Activated CD8-positive, alpha-beta memory T cell treated with anti-CD3 and anti-CD28 coated beads, Interleukin-2, amount 10 ng/mL, durations not matched to agents 7 days and 5 days (primary cell): ENCODE measurements at regions not wholly inside any gene's neighbourhood (a gene's known extent, or its start where the extent isn't known, plus 50 kb on each side); places are given as distances from the start of the nearest gene placed in this dataset.
"Not testable (repeated sequence)": the region's sequence is repeated elsewhere in the genome, so short reads cannot be mapped to it uniquely, and the experiment has no call there.

Experiments
- ATAC-seq: fragments of 150-1000 bp; cut with Tn5 transposase; one replicate; pipeline ENCODE4 v1.10.0; 2021; ENCODE audit warnings: moderate library complexity
- CTCF ChIA-PET: fragments of 350-600 bp; sonication (Branson Sonifier 250); formaldehyde crosslinking; loops from one replicate; lab custom pipeline; 2021; ENCODE audit warnings: antibody characterized with exemption; lab: Charles Lee
- DNase-seq: peaks from one replicate; pipeline ENCODE4 v3.0.0-alpha.2; 2020
- H3K27ac Mint-ChIP-seq: one replicate; pipeline ENCODE4 v1.8.0; 2021; ENCODE audit warnings: mild to moderate bottlenecking, mixed read lengths
- H3K27me3 Mint-ChIP-seq: one replicate; pipeline ENCODE4 v1.8.0; 2021; ENCODE audit warnings: mixed read lengths
- H3K36me3 Mint-ChIP-seq: one replicate; pipeline ENCODE4 v1.8.0; 2021; ENCODE audit warnings: mild to moderate bottlenecking, mixed read lengths
- H3K4me1 Mint-ChIP-seq: one replicate; pipeline ENCODE4 v1.8.0; 2021; ENCODE audit warnings: mixed read lengths
- H3K4me3 Mint-ChIP-seq: one replicate; pipeline ENCODE4 v1.8.0; 2021; ENCODE audit warnings: mild to moderate bottlenecking, moderate library complexity, mixed read lengths
- H3K9me3 Mint-ChIP-seq: one replicate; pipeline ENCODE4 v1.8.0; 2022; ENCODE audit warnings: low read depth, mixed read lengths

GRCh38 chrX:28408017-28408723, 179.1 kb upstream of the IL1RAPL1 start:
- Mint-ChIP-seq H3K36me3 (no peaks in the 10 kb centered on the region), H3K27ac (no peak overlapping the region), H3K9me3 (peaks cover 3% of the 10 kb centered on the region), H3K27me3 (no peaks in the 10 kb centered on the region), H3K4me1 (no peaks in the 10 kb centered on the region), H3K4me3 (no peak overlapping the region)
- CTCF ChIA-PET = no interaction called here
- ATAC-seq (no peak), DNase-seq (no peak)

DNA sequence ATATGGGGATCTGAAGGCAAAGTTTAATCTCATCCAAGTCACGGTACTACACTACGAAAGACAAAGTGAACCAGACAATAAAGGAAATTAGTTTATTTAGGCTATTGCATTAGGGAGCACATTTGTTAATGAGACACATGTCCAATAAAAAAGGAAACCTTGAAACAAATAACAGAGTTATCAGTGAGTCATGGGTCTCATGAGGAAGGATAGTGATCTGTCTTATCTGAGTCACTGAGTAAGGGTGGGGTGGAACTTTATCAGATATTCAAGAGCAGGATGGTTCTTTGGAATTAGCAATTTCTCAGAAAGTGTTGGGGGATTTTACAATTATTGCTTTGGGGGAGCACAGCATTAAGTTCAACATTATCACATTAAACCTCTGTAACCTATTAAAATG, 188.9 kb upstream of the IL1RAPL1 start:
- CTCF ChIA-PET = no interaction called here
- Mint-ChIP-seq H3K36me3 (no peaks in the 10 kb centered on the region), H3K4me1 (no peaks in the 10 kb centered on the region), H3K9me3 (peaks cover 3% of the 10 kb centered on the region), H3K27me3 (no peaks in the 10 kb centered on the region), H3K4me3 (no peak overlapping the region), H3K27ac (no peak overlapping the region)
- DNase-seq (no peak), ATAC-seq (no peak)

- Mint-ChIP-seq H3K4me1 (no peaks in the 10 kb centered on the region), H3K36me3 (no peaks in the 10 kb centered on the region), H3K27me3 (no peaks in the 10 kb centered on the region), H3K9me3 (peaks cover 3% of the 10 kb centered on the region), H3K27ac (no peak overlapping the region), H3K4me3 (no peak overlapping the region)
- ATAC-seq (no peak), DNase-seq (no peak)
- CTCF ChIA-PET = no interaction called here
Measured at GRCh38 chrX:28391528-28391927, 195.7 kb upstream of the IL1RAPL1 start.

- Mint-ChIP-seq H3K27ac (no peak overlapping the region), H3K4me3 (no peak overlapping the region), H3K36me3 (no peaks in the 10 kb centered on the region), H3K4me1 (no peaks in the 10 kb centered on the region), H3K9me3 (no peaks in the 10 kb centered on the region), H3K27me3 (no peaks in the 10 kb centered on the region)
- DNase-seq (no peak), ATAC-seq (no peak)
- CTCF ChIA-PET = no interaction called here
Measured at GRCh38 chrX:28379103-28379502, 208.1 kb upstream of the IL1RAPL1 start.

DNA sequence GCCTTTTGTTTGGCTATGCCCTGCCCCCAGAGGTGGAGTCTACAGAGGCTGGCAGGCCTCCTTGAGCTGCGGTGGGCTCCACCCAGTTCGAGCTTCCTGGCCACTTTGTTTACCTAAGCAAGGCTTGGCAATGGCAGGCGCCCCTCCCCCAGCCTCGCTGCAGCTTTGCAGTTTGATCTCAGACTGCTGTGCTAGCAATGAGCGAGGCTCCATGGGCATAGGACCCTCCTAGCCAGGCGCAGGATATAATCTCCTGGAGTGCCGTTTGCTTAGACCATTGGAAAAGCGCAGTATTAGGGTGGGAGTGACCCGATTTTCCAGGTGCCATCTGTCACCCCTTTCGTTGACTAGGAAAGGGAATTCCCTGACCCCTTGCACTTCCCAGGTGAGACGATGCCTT, 219.6 kb upstream of the IL1RAPL1 start:
- ATAC-seq, H3K27ac Mint-ChIP-seq, H3K36me3 Mint-ChIP-seq, H3K27me3 Mint-ChIP-seq, CTCF ChIA-PET, DNase-seq, H3K4me1 Mint-ChIP-seq, H3K4me3 Mint-ChIP-seq, H3K9me3 Mint-ChIP-seq: not testable (repeated sequence)

GRCh38 chrX:28351801-28352200, 235.4 kb upstream of the IL1RAPL1 start:
- H3K36me3 Mint-ChIP-seq = no peaks in the 10 kb centered on the region
- H3K4me3 Mint-ChIP-seq = no peak overlapping the region
- H3K27ac Mint-ChIP-seq = no peak overlapping the region
- H3K27me3 Mint-ChIP-seq = no peaks in the 10 kb centered on the region
- DNase-seq = no peak
- no peaks in the 10 kb centered on the region for H3K9me3 Mint-ChIP-seq
- no peak for ATAC-seq
- CTCF ChIA-PET = no interaction called here
- no peaks in the 10 kb centered on the region for H3K4me1 Mint-ChIP-seq

DNA sequence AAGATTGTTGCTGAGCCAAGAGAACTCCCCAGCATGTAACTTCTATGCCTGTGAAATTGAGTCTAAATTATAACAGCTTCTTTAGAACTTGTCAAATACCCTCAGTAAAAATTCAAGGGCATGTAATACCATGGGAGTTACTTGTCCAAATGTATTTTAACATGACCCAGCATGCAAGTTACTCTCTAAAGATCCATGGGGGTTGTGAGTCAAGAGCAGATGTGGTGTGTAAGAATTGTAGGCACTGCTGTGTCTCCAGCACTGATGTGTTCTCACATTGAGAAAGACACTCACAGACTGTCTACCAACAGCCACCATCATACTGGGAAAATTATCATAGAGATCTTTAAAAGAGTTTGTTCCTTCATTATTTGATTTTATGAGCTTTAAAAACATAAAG, 237.4 kb upstream of the IL1RAPL1 start:
- Mint-ChIP-seq H3K4me3 (no peak overlapping the region), H3K36me3 (no peaks in the 10 kb centered on the region), H3K27ac (no peak overlapping the region), H3K27me3 (no peaks in the 10 kb centered on the region), H3K9me3 (peaks cover 5% of the 10 kb centered on the region), H3K4me1 (no peaks in the 10 kb centered on the region)
- CTCF ChIA-PET = no interaction called here
- DNase-seq (no peak), ATAC-seq (no peak)

DNA sequence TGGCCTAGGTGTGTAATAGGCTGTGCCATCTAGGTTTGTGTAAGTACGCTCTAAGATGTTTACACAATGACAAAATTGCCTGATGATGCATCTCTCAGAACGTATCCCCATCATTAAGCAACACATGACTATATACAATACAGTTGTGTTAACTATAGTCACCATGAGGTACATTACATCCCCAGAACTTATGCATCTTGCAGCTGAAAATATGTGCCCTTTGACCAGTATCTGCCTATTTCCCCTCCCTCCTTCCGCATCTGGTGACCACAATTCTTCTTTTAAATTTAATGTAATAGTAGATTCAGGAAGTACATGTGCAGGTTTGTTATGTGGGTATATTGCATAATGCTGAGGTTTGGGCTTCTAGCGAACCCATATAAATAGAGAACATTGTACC, 239.8 kb upstream of the IL1RAPL1 start:
- Mint-ChIP-seq H3K27ac (no peak overlapping the region), H3K27me3 (no peaks in the 10 kb centered on the region), H3K4me1 (no peaks in the 10 kb centered on the region), H3K4me3 (no peak overlapping the region), H3K36me3 (no peaks in the 10 kb centered on the region), H3K9me3 (peaks cover 5% of the 10 kb centered on the region)
- DNase-seq = no peak
- CTCF ChIA-PET = no interaction called here
- no peak for ATAC-seq

GRCh38 chrX:28329156-28329555, 258.1 kb upstream of the IL1RAPL1 start:
- no peak for ATAC-seq
- CTCF ChIA-PET = no interaction called here
- Mint-ChIP-seq H3K4me3 (no peak overlapping the region), H3K9me3 (peaks cover 3% of the 10 kb centered on the region), H3K27me3 (no peaks in the 10 kb centered on the region), H3K36me3 (no peaks in the 10 kb centered on the region), H3K27ac (no peak overlapping the region), H3K4me1 (no peaks in the 10 kb centered on the region)
- DNase-seq = no peak

GRCh38 chrX:28324321-28324721, 262.9 kb upstream of the IL1RAPL1 start:
- CTCF ChIA-PET = no interaction called here
- no peak overlapping the region for H3K27ac Mint-ChIP-seq

GRCh38 chrX:28321286-28321685, 266.0 kb upstream of the IL1RAPL1 start:
- Mint-ChIP-seq H3K4me3 (no peak overlapping the region), H3K36me3 (no peaks in the 10 kb centered on the region)
- no peak for DNase-seq

More at GRCh38 chrX:28324321-28324721, 262.9 kb upstream of the IL1RAPL1 start:
- Mint-ChIP-seq H3K27me3 (no peaks in the 10 kb centered on the region), H3K4me1 (no peaks in the 10 kb centered on the region), H3K36me3 (no peaks in the 10 kb centered on the region), H3K4me3 (no peak overlapping the region), H3K9me3 (peaks cover 3% of the 10 kb centered on the region)
- DNase-seq (no peak), ATAC-seq (no peak)

GRCh38 chrX:28312965-28313364, 274.3 kb upstream of the IL1RAPL1 start:
- Mint-ChIP-seq H3K4me1 (no peaks in the 10 kb centered on the region), H3K36me3 (no peaks in the 10 kb centered on the region), H3K9me3 (peaks cover 7% of the 10 kb centered on the region), H3K4me3 (no peak overlapping the region), H3K27ac (no peak overlapping the region), H3K27me3 (no peaks in the 10 kb centered on the region)
- DNase-seq (no peak), ATAC-seq (no peak)
- CTCF ChIA-PET = no interaction called here

More at GRCh38 chrX:28321286-28321685, 266.0 kb upstream of the IL1RAPL1 start:
- Mint-ChIP-seq H3K4me1 (no peaks in the 10 kb centered on the region), H3K9me3 (peaks cover 5% of the 10 kb centered on the region), H3K27ac (no peak overlapping the region), H3K27me3 (no peaks in the 10 kb centered on the region)
- no peak for ATAC-seq
- CTCF ChIA-PET = no interaction called here

DNA sequence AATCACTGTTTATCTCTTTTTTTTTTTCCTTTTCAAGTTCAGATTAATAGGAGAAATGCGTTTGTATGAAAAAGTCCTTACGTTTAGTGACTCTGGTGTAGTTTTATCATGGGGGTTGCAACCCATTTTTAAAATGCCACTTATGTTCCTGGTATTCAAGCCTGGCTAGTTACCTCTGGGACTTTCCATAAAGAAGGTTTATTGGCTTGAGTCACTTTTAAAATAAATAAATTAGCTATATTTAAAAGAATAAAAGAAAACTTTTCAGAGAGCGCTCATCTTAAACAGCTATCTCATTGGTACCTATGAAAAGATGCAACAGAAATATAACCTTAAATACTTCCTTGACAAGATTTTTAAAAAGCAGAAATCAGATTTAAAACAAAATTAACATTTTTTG, 275.0 kb upstream of the IL1RAPL1 start:
- no peak overlapping the region for H3K27ac Mint-ChIP-seq
- no peak for DNase-seq
- CTCF ChIA-PET = no interaction called here
- peaks cover 7% of the 10 kb centered on the region for H3K9me3 Mint-ChIP-seq
- no peak overlapping the region for H3K4me3 Mint-ChIP-seq
- no peaks in the 10 kb centered on the region for H3K36me3 Mint-ChIP-seq
- H3K27me3 Mint-ChIP-seq = no peaks in the 10 kb centered on the region
- no peak for ATAC-seq
- no peaks in the 10 kb centered on the region for H3K4me1 Mint-ChIP-seq

DNA sequence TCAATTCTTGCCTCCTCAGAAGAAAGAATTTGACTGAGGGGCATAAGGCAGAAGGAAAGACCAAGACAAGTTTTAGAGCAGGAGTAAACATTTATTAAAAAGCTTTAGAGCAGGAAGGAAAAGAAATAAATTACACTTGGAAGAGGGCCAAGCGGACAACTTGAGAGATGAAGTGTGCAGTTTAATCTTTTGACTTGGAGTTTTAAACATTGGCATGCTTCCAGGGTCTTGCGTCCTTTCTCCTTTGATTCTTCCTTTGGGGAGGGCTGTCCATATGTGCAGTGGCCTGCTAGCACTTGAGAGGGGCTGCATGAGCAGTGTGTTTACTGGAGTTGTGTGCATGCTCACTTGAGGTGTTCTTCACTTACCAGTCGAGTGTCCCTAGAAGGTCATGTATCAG, 275.8 kb upstream of the IL1RAPL1 start:
- ATAC-seq (no peak), DNase-seq (no peak)
- peaks cover 7% of the 10 kb centered on the region for H3K9me3 Mint-ChIP-seq
- CTCF ChIA-PET = no interaction called here
- H3K36me3 Mint-ChIP-seq = no peaks in the 10 kb centered on the region
- no peak overlapping the region for H3K27ac Mint-ChIP-seq
- no peak overlapping the region for H3K4me3 Mint-ChIP-seq
- H3K27me3 Mint-ChIP-seq = no peaks in the 10 kb centered on the region
- H3K4me1 Mint-ChIP-seq = no peaks in the 10 kb centered on the region

- no peak overlapping the region for H3K27ac Mint-ChIP-seq
- H3K4me3 Mint-ChIP-seq = no peak overlapping the region
- no peaks in the 10 kb centered on the region for H3K9me3 Mint-ChIP-seq
- no peaks in the 10 kb centered on the region for H3K27me3 Mint-ChIP-seq
- ATAC-seq (no peak), DNase-seq (no peak)
- CTCF ChIA-PET = no interaction called here
- no peaks in the 10 kb centered on the region for H3K36me3 Mint-ChIP-seq
- no peaks in the 10 kb centered on the region for H3K4me1 Mint-ChIP-seq
Measured at GRCh38 chrX:28303486-28303885, 283.8 kb upstream of the IL1RAPL1 start.
